Iris pigment epithelial cell (primary cell): ENCODE measurements at regions not wholly inside any gene's neighbourhood (a gene's known extent, or its start where the extent isn't known, plus 50 kb on each side); places are given as distances from the start of the nearest gene placed in this dataset.
"Not testable (repeated sequence)": the region's sequence is repeated elsewhere in the genome, so short reads cannot be mapped to it uniquely, and the experiment has no call there.

Experiments used
- DNase-seq: peaks from one replicate; pipeline ENCODE4 v3.0.0-alpha.2; 2011; ENCODE audit warnings: low read depth

DNA sequence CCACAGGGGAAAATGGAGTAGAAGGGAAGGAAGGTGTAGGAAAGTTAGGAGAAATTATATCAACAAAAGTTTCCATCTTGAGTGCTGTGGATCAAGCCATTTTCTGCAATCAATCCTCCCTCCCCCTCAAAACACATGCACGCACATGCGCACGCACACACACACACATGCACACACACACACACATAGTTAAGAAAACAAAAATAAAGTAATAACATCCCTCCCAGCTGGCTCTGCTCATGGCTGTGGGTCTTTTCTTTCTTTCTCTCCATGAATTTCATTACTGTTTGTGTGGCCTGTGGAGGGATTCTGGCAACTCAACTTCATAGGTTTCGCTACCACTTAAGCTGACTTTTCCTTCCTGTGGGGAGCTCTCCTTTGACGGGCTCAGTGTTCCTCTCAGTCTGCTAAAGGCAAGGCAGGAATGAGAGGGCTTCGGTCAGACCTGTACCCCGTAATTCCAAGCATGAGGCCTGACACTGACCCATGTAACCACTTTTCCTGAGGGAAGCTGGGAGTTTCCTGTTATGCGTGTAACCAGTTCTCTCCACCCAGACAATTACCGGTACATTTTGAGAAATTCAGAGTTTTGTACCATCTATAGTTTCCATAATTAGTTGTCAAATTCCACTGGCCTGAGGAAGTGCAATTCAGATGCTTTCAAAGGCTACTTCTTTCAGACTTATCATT, 79.8 kb downstream of the ZNF92 start:
- DNase-seq = no peak

DNA sequence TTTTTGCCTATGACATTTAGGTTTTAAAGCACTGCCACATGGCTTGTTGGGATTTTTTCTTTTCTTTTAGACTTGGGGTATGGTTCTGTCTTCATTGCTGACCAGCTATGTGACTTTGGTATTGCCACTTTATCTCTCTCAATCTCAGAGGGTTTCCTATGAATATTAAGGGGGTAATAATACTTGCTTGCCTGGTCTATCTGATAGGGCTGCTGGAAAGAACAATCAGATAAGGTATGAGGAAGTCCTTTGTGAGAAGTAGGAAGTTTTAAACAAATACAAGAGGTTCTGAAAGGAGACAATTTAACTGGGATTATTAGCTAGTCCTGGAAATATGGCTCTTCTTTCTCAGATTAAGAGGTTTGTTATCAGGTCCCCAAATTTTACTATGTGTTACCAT, 80.8 kb downstream of the ZNF92 start:
- DNase-seq = no peak

GRCh38 chr7:65455050-65455449, 81.4 kb downstream of the ZNF92 start:
- not testable (repeated sequence) for DNase-seq

GRCh38 chr7:65457705-65458104, 84.0 kb downstream of the ZNF92 start:
- no peak for DNase-seq

DNA sequence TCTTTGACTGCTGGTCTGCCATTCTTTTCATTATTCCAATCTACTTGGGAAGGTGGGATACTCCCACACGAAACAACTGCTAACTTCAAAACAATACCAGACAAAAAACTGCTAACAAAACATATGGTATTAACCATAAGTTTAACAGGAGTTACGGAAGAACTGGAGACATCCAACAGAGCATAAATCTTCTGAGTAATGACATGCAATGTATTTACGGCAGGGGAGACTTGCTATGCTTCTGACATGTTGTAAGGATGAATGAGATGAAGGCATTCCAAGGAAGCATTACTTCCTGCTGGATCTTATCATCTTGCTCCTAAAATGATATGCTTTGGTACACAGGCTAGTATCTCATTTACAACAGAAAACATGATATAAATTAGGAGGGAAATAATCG, 85.8 kb downstream of the ZNF92 start:
- no peak for DNase-seq

DNA sequence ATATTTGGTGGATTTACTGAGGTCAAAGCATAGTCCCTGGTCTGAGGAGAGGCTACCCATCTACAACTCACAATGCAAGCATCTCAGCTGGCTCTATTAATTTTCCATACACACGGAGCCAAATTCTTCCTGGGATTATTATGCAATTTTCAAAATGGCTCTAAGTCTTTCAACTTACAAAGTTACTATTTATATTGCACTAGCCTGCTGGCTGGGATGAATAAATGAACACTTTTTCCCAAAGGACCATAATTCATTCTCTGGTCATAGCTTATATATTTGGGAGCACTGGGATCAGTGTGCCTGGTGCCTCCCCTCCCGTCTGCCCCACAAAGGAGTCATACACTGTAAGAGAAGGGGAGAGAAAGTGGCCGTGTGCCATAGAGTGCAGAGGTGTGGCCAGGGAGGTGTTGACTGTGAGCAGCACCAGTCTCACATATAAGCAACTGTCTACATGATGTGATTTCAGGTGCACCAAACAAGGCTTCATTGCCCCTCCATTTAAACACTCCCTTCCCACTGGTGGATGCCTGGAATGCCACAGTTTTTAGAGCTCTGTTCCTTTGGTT, 88.6 kb downstream of the ZNF92 start:
- no peak for DNase-seq

DNA sequence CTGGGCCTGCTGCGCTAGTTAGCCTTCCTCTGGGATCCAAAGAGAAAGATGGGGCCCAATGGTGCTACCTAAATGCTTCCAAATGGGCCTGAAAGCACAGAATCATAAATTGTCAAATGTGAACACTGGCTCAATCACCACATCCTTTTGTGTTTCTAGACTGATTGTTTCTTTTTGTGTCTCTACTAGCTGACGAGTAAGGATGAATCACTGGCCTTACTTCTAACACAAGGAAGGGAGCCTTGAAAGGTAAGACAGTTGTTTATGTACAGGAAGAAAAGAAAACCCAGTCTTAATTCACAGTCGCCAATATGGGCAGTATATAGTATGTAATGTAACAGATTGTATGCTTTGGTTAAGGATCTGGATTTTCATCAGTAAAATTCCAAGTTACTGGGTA, 89.5 kb downstream of the ZNF92 start:
- peak; percentile 49 for DNase-seq

DNA sequence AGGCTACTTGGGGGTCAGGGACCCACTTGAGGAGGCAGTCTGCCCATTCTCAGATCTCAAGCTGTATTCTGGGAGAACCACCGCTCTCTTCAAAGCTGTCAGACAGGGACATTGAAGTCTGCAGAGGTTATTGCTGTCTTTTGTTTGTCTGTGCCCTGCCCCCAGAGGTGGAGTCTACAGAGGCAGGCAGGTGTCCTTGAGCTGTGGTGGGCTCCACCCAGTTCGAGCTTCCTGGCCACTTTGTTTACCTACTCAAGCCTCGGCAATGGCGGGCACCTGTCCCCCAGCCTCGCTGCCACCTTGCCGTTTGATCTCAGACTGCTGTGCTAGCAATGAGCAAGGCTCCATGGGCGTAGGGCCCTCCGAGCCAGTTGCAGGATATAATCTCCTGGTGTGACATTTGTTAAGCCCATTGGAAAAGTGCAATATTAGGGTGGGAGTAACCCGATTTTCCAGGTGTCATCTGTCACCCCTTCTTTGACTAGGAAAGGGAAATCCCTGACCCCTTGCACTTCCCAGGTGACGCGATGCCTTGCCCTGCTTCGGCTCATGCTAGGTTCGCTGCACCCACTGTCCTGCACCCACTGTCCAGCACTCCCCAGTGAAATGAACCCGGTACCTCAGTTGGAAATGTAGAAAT, 96.4 kb downstream of the ZNF92 start:
- not testable (repeated sequence) for DNase-seq

GRCh38 chr7:65471587-65471986, 97.9 kb downstream of the ZNF92 start:
- no peak for DNase-seq

DNA sequence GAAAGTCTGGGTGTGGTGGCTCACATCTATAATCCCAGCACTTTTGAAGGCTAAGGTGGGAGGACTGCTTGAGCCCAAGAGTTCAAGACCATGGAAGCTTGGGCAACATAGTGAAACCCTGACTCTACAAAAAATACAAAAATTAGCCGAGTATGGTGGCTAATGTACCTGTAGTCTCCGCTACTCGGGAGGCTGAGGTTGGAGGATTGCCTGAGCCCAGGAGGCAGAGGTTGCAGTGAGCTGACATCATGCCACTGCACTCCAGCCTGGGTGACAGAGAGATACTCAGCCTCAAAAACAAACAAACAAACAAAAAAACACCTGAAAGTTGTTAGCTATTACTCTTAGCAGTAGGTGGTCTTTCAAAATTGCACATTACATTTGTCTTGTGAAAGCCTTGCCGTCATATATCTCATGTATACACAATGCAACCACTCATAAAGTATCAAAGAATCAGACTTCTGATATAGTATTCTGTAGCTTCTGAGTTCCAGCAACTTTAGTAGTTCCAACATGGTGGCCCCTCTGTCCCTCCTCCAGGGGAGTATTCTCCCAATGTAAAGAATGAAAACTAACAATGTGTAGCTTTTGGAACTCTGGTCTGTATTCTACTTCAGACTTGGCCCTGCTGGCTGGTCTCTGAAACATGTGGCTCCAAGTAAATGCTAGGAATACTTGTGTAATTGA, 101.5 kb downstream of the ZNF92 start:
- DNase-seq = no peak

DNA sequence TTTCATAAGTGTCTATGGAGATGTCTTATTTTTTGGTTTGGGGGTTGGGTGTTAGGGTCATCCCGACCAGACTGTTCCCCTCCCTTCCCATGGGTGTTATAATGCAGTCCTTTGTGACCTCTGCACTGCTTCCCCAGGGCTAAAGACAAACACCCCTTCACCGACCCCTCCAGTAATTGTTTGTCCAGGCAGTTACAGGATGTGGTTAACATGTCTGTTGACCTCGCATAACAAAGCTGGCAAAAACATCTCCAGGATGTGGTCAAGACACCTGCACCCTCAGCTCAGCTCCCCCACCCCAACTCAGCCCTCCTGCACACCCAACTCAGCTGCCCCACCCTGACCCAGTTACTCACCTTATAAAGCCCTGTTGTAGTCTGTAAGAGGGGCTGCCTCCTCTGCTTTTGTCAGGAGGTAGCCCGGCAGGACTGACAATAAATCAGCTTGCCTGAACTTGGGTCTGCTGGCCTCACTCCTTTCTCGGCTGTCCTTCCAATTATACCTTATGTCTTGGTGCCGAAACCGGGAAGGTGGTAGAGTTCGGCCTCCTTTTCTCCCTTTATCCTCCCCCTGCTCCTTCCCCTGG, 102.2 kb downstream of the ZNF92 start:
- DNase-seq = peak; percentile 69

- DNase-seq = peak; percentile 40
Measured at GRCh38 chr7:65477326-65477725, 103.7 kb downstream of the ZNF92 start.

- DNase-seq = no peak
Measured at GRCh38 chr7:65489260-65489767, 115.7 kb downstream of the ZNF92 start.

GRCh38 chr7:65496697-65497096, 123.0 kb downstream of the ZNF92 start:
- not testable (repeated sequence) for DNase-seq

- no peak for DNase-seq
Measured at GRCh38 chr7:65503434-65504152, 129.9 kb downstream of the ZNF92 start.

GRCh38 chr7:65504504-65505319, 131.1 kb downstream of the ZNF92 start:
- not testable (repeated sequence) for DNase-seq

- DNase-seq = not testable (repeated sequence)
Measured at GRCh38 chr7:65505320-65505633, 131.6 kb downstream of the ZNF92 start.

- DNase-seq = not testable (repeated sequence)
Measured at GRCh38 chr7:65508581-65509367, 135.1 kb downstream of the ZNF92 start.

- DNase-seq = no peak
Measured at GRCh38 chr7:65509368-65510186, 135.9 kb downstream of the ZNF92 start.
